ENCODE measurements at regions not wholly inside any gene's neighbourhood (a gene's known extent, or its start where the extent isn't known, plus 50 kb on each side); places are given as distances from the start of the nearest gene placed in this dataset.

DNA sequence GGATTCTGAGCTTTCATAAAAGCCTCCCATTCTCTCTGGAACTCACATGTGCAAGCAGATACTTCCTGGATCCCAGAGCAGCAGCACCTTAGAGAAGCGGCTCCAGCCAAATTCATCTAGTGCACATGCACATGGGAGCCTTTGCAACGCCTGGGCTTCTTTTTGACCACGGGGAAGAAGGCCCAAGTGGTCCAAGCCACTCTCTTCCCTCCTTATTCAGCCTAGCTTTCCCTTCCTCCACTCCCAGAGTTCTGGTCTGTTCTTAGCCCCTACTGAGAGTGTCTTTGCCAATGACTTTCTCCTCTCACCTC is 118.7 kb downstream of the ZNF365 start:
- TF ChIP-seq, protein P1, sequence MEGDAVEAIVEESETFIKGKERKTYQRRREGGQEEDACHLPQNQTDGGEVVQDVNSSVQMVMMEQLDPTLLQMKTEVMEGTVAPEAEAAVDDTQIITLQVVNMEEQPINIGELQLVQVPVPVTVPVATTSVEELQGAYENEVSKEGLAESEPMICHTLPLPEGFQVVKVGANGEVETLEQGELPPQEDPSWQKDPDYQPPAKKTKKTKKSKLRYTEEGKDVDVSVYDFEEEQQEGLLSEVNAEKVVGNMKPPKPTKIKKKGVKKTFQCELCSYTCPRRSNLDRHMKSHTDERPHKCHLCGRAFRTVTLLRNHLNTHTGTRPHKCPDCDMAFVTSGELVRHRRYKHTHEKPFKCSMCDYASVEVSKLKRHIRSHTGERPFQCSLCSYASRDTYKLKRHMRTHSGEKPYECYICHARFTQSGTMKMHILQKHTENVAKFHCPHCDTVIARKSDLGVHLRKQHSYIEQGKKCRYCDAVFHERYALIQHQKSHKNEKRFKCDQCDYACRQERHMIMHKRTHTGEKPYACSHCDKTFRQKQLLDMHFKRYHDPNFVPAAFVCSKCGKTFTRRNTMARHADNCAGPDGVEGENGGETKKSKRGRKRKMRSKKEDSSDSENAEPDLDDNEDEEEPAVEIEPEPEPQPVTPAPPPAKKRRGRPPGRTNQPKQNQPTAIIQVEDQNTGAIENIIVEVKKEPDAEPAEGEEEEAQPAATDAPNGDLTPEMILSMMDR (IDR thresholded peaks at IDR 0.05): no peak
- no peak for TF ChIP-seq POLR2A (IDR thresholded peaks at IDR 0.05)

All from Peyer's patch (tissue), 4 donors.